AG09309 (cell line): ENCODE measurements at regions not wholly inside any gene's neighbourhood (a gene's known extent, or its start where the extent isn't known, plus 50 kb on each side); places are given as distances from the start of the nearest gene placed in this dataset.

Experiments
- DNase-seq: peaks from one replicate; pipeline ENCODE4 v3.0.0-alpha.2; 2010; ENCODE audit warnings: low read depth
- H3K4me3 ChIP-seq: 2 replicates; pipeline ENCODE4 v1.5.1; 2011; ENCODE audit warnings: mild to moderate bottlenecking, low read depth, low read length, moderate library complexity; ENCODE audit not compliant: control insufficient read depth
- CTCF ChIP-seq: IDR thresholded peaks from 2 replicates; pipeline ENCODE4 v1.5.1; 2011; ENCODE audit warnings: mild to moderate bottlenecking, low read depth, low read length, inconsistent platforms; ENCODE audit not compliant: insufficient read depth, control insufficient read depth; ENCODE audit errors: missing control alignments

- no peak overlapping the region for H3K4me3 ChIP-seq
- TF ChIP-seq CTCF = no peak
- no peak for DNase-seq
Observed at GRCh38 chr18:55818284-55818683, 230.3 kb upstream of the TCF4 start.

GRCh38 chr18:55811925-55812324 is 223.9 kb upstream of the TCF4 start:
- TF ChIP-seq CTCF = no peak

GRCh38 chr18:55805666-55806065 is 217.7 kb upstream of the TCF4 start:
- H3K4me3 ChIP-seq = no peak overlapping the region
- TF ChIP-seq CTCF = no peak
- DNase-seq = no peak

More at GRCh38 chr18:55811925-55812324, 223.9 kb upstream of the TCF4 start:
- no peak overlapping the region for H3K4me3 ChIP-seq
- no peak for DNase-seq

GRCh38 chr18:55795101-55795669 is 207.2 kb upstream of the TCF4 start:
- DNase-seq = no peak
- H3K4me3 ChIP-seq = no peak overlapping the region
- no peak for TF ChIP-seq CTCF

- H3K4me3 ChIP-seq = no peak overlapping the region
- DNase-seq = no peak
- no peak for TF ChIP-seq CTCF
Observed at GRCh38 chr18:55794288-55795052, 206.5 kb upstream of the TCF4 start.

GRCh38 chr18:55790296-55790695 is 202.3 kb upstream of the TCF4 start:
- DNase-seq = peak; percentile 55
- no peak for TF ChIP-seq CTCF
- no peak overlapping the region for H3K4me3 ChIP-seq
